PFSK-1 (cell line): ENCODE measurements at regions not wholly inside any gene's neighbourhood (a gene's known extent, or its start where the extent isn't known, plus 50 kb on each side); places are given as distances from the start of the nearest gene placed in this dataset.

ENCODE experiments used
- FOXP2 ChIP-seq: optimal IDR thresholded peaks from 2 replicates; pipeline ENCODE3; 2011; ENCODE audit warnings: borderline replicate concordance, control low read depth, inconsistent platforms; ENCODE audit not compliant: insufficient read depth; ENCODE audit errors: extremely low read length, extremely low read depth
- POLR2AphosphoS5 ChIP-seq: IDR thresholded peaks from 2 replicates; pipeline ENCODE4 v1.6.1; 2012; ENCODE audit warnings: low read depth, mild to moderate bottlenecking, control low read depth, low read length, moderate library complexity
- REST ChIP-seq, 2 experiments: IDR thresholded peaks; 2 replicates each; pipeline versions ENCODE4 v1.6.1 to v1.8.0; 2011 to 2012; ENCODE audit warnings: low read depth in 2 of 2, low read length in 2 of 2, control low read depth in 1 of 2, inconsistent platforms in 1 of 2, mild to moderate bottlenecking in 1 of 2, moderate library complexity in 1 of 2; ENCODE audit not compliant: insufficient read depth in 1 of 2
- SIN3A ChIP-seq: IDR thresholded peaks from 2 replicates; pipeline ENCODE4 v1.6.1; 2012; ENCODE audit warnings: mild to moderate bottlenecking, low read length, moderate library complexity, borderline replicate concordance; ENCODE audit not compliant: insufficient read depth
- TAF1 ChIP-seq: IDR thresholded peaks from 2 replicates; pipeline ENCODE4 v1.6.1; 2012; ENCODE audit warnings: low read length, control low read depth, borderline replicate concordance; ENCODE audit not compliant: insufficient read depth

DNA sequence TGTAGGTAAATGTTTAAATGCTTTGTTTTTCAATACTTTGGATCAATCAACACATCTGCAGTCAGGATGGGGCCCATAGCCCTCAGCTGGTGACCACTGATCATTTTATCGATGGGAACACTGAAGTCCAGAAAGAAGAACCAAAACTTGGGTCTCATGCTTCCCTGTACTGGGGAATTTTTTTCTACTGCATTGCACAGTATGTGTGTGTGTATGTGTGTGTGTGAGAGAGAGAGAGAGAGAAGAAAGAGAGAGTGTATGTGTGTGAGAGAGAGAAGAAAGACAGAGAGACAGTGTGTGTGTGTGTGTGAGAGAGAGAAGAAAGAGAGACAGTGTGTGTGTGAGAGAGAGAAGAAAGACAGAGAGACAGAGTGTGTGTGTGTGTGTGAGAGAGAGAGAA, 202.9 kb upstream of the MSX2 start:
- no peak for TF ChIP-seq FOXP2
- TF ChIP-seq REST (IDR thresholded peaks at IDR 0.05; ENCODE audit: insufficient read depth in 1 of 2, low read depth in 2 of 2, low read length in 2 of 2): no peak
- no peak for TF ChIP-seq TAF1
- no peak for TF ChIP-seq POLR2AphosphoS5
- no peak for TF ChIP-seq SIN3A

DNA sequence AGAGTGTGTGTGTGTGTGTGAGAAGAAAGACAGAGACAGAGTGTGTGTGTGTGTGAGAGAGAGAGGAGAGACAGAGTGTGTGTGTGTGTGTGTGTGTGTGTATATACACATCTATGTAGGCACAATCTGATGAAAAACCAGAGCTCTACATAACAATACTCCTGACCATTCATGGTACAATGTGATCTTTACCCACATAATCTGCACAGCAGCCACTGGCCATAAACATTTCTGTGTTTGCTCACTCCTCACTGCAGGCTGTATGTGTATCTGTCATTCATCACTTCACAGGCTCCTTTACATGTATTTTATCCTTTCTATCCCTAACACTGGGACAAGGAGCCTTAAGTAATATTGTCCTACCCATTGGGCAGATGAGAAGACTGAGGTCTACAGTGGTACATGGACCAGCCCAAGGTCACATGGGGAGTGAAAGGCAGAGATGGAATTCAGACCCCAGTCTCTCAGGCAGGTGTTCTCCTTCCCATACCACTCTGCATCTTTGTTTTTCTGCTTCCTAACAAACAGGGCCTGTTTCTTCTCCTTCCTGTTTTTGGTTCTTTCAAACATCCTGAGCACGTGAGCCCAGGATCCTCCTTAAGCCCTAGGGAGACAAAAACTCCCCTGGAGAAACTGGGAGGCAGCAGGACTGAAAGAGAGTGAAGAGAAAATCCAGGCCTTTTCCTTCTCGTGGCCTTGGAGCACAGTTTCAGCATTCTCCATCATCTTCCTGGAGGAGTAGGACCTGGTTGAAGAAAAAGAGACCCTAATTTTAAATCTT, 201.7 kb upstream of the MSX2 start:
- TF ChIP-seq REST (IDR thresholded peaks at IDR 0.05; ENCODE audit: insufficient read depth in 1 of 2, low read depth in 2 of 2, low read length in 2 of 2): no peak
- TF ChIP-seq POLR2AphosphoS5: no peak
- no peak for TF ChIP-seq SIN3A
- TF ChIP-seq TAF1: no peak
- no peak for TF ChIP-seq FOXP2

GRCh38 chr5:174523311-174524071, 200.9 kb upstream of the MSX2 start:
- TF ChIP-seq TAF1 (no peak), POLR2AphosphoS5 (no peak), FOXP2 (no peak)

GRCh38 chr5:174524351-174524750, 200.0 kb upstream of the MSX2 start:
- TF ChIP-seq SIN3A (no peak), POLR2AphosphoS5 (no peak), REST (IDR thresholded peaks at IDR 0.05; ENCODE audit: insufficient read depth in 1 of 2, low read depth in 2 of 2, low read length in 2 of 2) (no peak), TAF1 (no peak), FOXP2 (no peak)

GRCh38 chr5:174526177-174526576, 198.2 kb upstream of the MSX2 start:
- TF ChIP-seq SIN3A (no peak), TAF1 (no peak), REST (IDR thresholded peaks at IDR 0.05; ENCODE audit: insufficient read depth in 1 of 2, low read depth in 2 of 2, low read length in 2 of 2) (no peak), POLR2AphosphoS5 (no peak), FOXP2 (no peak)
